H4 (cell line): ENCODE measurements at regions not wholly inside any gene's neighbourhood (a gene's known extent, or its start where the extent isn't known, plus 50 kb on each side); places are given as distances from the start of the nearest gene placed in this dataset.
"Not testable (repeated sequence)": the region's sequence is repeated elsewhere in the genome, so short reads cannot be mapped to it uniquely, and the experiment has no call there.

Experiments
- DNase-seq: peaks from one replicate; pipeline ENCODE4 v3.0.0-alpha.2; 2015; ENCODE audit warnings: low spot score

DNA sequence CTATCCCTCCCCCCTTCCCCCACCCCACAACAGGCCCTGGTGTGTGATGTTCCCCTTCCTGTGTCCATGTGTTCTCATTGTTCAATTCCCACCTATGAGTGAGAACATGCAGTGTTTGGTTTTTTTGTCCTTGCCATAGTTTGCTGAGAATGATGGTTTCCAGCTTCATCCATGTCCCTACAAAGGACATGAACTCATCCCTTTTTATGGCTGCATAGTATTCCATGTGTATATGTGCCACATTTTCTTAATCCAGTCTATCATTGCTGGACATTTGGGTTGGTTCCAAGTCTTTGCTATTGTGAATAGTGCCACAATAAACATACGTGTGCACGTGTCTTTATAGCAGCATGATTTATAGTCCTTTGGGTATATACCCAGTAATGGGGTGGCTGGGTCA lies 52.3 kb upstream of the MAN1A2 start:
- DNase-seq: not testable (repeated sequence)

DNA sequence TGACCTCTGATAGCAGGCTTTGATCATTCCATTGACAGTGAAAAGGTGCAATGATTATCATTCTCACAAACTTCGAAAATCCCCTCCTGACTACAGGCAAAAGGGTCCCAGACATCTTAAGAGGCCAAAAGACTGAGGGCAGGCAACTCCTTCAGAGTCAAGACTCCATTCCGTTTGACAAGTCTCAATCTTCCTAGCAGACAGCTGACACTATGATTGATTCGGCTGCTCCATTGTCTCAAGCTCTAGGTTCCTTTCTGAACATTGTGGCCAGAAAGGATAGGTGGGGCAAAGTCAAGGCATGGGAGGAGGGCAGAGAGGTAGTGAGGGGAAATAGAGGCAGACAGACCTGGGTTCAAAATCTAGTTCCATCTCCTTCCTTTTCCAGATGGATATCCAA lies 53.7 kb upstream of the MAN1A2 start:
- no peak for DNase-seq

- DNase-seq: peak; percentile 21
These were observed 54.7 kb upstream of the MAN1A2 start for GRCh38 chr1:117312453-117313138.

- DNase-seq: no peak
These were observed 58.8 kb upstream of the MAN1A2 start for GRCh38 chr1:117308311-117308916.

DNA sequence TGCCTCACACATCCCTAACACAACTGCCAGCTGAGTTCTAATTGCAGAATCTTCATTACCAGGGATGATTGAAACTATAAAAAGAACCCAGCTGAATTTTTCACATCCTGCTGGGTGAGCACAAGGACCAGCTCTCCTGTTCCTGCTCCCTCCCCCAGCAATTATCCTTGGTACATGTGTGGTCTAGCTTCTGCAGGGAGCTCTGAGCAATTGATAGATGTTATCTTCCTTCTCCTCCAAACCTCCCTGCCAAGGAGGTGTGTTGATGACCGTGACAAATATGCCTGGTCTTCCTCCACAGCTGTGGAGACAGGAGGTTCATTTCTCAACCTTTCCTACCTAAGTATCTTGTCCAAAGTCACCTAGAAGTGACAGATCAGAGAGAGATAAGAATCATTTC lies 65.3 kb upstream of the MAN1A2 start:
- DNase-seq: no peak

DNA sequence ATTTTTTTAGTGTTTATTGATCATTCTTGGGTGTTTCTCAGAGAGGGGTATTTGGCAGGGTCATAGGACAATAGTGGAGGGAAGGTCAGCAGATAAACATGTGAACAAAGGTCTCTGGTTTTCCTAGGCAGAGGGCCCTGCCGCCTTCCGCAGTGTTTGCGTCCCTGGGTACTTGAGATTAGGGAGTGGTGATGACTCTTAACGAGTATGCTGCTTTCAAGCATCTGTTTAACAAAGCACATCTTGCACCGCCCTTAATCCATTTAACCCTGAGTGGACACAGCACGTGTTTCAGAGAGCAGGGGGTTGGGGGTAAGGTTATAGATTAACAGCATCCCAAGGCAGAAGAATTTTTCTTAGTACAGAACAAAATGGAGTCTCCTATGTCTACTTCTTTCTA lies 67.1 kb upstream of the MAN1A2 start:
- not testable (repeated sequence) for DNase-seq

- no peak for DNase-seq
These were observed 72.2 kb upstream of the MAN1A2 start for GRCh38 chr1:117295001-117295400.

DNA sequence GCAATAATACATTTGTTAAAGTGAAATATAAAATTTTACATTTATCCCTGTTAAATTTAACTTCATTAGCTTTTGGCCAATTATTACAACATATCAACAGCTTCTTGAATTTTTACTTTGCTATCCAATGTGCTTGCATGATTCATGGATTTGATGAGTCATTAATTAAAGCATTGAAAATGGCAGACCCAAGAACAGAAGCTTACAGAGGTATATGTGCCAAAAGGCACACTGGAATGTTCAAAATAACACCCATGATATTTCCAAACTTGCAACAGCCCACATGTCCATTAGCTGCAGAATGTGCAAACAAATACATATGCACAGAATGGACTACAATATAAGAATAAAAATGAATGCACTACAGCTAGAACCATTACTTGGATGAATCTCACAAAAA lies 76.4 kb upstream of the MAN1A2 start:
- DNase-seq: no peak

DNA sequence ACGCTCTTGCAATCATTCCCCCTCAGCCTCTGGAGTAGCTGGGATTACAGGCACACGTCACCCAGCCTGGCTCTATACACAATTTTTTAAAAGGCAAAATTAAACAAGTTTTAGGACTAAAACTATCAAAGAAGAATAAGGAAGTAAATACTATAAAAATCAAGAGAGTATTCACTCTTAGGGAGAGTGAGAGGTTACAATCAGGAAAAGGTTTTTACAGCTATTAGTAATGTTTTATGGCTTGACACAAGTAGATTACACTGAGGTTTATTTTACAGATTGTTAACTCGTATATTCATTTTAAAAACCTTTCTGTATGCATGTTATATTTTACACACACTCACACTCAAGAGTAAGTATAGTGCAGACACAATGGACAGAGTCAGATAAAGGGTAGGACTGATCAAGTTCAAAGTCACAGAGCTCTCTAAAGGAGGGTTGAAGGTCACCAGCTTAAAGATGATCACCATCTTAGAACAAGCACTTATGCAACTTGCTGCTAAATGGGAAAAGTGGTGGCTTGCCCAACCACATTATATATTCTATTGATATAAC lies 77.9 kb upstream of the MAN1A2 start:
- DNase-seq: no peak

DNA sequence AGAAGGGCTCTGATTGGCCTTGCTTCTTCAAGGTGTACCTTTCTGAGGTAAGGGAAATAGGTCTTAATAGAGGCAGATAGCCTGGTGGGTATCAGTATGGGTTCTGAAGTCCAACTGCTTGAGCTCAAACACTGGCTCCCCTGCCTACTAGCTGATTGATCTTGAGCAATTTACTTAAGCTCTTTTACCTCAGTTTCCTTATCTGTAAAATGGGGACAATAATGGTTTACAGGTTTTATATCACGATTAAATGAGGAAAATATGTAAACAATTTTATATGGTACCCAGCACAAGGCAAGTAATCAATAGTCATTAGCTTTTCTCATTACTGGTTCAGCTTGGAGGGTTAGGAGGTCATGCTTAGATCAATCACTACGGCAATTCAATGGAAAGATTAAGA lies 75.8 kb upstream of the VTCN1 start:
- DNase-seq: no peak

- no peak for DNase-seq
These were observed 75.4 kb upstream of the VTCN1 start for GRCh38 chr1:117286145-117286544.

DNA sequence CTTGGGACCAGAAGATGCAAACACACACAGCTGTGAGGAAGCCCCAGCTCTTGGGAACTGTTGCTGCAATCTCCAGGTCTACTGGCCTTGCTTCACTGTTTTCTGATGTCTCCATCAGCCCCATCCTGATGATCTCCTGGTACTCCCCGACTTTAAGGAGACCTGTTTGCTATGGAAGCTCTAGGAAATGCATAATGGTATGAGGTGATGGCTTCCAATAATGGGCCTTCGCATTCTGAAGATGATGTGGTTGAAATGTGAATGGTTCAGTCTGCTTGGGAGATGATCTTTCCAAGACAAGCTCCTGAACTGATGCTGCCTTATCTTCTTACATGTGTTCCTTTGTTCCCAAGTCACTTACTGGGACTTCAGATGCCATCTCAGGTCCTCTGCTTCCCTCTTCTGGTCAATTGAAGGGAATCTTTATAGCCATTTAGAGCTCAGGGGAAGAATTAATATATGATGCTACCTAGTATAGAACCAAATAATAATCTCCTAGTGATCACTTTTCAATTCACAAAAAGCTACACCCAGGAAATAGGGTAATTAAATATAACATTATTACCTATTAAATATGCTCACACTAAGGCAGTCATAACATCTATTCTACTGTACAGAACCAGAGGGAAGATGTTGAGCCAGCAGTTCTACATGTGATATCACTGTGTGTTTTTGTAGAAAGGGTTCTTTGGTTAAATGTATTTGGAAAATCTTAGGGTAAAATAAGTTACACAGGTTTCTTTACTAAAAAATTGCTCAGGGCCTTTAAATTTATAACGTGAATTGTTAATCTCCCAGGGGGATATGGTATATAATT lies 73.9 kb upstream of the VTCN1 start:
- DNase-seq: peak; percentile 53

GRCh38 chr1:117278531-117278930 lies 67.8 kb upstream of the VTCN1 start:
- no peak for DNase-seq

DNA sequence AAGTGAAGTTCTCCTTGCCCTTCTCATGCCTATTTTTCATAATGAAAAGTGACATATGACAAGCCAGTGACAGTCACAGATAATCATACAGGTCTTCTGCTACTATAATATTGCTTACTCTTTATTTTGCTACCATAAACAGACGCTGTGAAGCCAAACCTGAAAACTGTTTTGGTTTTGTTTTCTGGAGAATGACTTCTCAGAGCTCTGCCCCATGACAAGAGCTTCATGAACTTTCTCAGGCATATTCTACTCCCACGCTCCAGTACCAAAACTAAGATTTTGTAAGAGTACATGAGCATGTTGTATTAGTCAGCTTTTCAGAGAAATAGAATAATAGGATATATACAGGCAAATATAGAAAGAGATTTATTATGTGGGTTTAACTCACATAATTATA lies 64.3 kb upstream of the VTCN1 start:
- DNase-seq: no peak

DNA sequence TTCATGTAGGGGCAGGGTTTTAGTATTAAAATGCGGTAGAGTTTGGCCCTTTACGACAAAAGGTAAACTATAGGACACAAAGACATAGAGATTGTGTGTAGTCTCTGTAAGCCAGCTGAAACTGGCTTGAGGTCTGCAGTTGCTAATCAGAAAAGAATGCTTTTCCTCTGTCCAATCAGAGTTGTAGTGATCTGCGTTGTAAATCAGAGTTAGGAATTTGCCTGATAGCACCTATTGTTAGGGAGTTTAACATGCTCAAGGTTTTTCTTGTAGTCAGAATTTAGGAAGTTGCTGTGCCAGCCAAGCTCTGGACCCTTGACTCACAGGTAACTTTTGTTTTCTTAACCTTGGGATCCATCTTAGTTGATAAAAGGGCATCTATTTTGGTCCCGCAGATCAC lies 61.2 kb upstream of the VTCN1 start:
- no peak for DNase-seq

- DNase-seq: no peak
These were observed 60.4 kb upstream of the VTCN1 start for GRCh38 chr1:117271129-117271528.

DNA sequence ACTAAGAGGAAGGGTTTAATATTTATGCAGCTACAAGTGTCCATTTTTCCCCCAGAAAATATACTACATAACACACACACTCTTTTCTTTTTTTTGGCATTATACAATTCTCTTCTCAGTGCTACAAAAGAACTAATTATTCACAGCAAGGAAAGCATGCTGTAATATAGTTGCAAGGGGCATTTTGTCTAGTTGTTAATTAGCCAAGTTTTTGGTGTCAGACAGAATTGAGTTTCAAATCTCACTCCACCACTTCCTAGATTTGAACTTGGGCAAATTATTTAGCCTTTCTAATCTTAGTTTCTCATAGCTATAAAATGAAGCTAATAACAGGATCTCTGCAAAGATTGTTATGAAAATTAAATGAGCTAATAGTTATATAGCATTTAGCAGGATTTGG lies 60.0 kb upstream of the VTCN1 start:
- no peak for DNase-seq

DNA sequence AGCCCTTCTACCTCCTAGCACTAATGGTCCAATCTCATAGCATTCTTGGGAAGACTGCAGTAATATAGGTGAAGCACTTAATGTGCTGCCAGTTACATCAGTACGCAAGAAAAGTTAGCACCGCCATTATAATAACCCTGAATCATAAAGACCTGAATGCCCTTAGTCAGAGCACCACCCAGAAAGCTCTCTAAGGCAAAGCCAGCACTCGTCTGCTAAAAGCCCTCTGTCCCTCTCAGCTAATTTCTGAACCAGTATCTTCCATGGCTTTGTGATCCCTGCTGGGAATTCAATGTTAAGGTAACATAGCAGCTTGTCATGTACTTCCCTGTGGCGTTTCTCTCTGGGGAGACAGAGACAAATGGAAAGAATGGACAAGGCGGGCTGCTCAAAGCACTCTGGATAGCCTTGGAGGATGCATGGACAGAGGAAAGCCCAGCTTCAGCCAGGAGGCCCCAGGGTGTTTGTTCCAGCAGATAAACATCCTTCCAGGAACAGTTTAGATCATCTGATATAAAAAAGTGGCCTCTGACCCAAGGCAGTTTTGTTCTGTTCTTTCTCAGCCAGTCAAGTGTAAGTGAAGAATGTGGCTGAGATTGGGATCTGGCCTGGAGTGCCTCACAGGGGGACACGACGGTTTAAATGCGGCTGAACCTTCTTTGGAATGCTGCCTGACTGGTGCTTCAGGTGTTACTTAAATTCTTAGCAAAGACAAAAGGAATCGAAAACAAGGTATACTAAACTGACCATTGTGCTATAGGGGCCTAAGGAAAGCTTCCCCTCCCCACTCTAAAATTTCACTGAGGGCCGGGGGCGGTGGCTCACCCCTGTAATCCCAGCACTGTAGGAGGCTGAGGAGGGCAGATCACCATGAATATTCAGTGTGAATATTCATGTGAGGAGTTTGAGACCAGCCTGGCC lies 58.1 kb upstream of the VTCN1 start:
- DNase-seq: no peak

DNA sequence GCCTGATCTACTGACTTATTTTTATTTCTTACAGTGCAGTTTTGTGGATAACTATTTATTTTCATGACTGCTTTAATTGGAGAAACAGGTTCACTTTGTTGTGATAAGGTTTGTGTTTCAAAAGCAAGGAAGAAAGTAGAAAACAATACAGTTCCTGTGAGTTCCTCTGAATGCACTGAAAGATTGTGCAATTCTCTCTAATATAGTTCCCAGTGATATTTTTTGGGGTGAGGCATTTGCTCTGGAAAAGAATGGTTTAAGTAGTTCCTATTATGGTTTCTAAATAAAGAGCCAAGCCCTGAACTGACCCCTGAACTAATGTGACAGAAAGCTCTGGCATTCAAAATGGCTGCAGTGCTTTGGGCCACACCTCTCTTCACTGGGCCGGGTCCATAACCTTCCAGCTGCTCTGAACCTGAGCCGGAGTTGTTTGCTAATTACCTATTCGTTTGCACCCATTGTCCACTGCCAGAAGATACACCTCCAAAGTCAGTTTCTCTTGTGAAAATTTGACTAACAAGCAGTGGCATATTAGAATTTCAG lies 56.6 kb upstream of the VTCN1 start:
- no peak for DNase-seq

GRCh38 chr1:117262976-117263375 lies 52.2 kb upstream of the VTCN1 start:
- DNase-seq: no peak

DNA sequence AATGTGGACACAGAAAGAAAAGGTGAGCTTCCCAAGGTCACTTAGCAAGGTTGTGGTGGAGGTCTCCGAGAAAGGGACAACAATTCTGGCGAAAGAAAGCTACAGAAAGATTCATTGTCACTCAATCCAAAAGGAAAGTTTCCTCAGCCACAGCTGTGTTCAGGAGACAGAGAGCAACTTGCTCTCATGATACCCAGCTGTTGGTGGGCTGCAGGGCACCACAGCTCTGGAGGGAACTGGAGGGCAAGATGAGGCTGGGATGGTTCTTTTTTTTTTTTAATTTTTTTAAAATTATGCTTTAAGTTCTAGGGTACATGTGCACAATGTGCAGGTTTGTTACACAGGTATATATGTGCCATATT lies 50.7 kb upstream of the VTCN1 start:
- DNase-seq: no peak
